Mammary epithelial cell (primary cell): ENCODE measurements at regions not wholly inside any gene's neighbourhood (a gene's known extent, or its start where the extent isn't known, plus 50 kb on each side); places are given as distances from the start of the nearest gene placed in this dataset.

Experiments
- EZH2 ChIP-seq: IDR thresholded peaks from 2 replicates; pipeline ENCODE4 v1.6.1; 2012; ENCODE audit warnings: low read length, inconsistent platforms, borderline replicate concordance
- TF ChIP-seq, protein P1 (sequence below), 2 donors: IDR thresholded peaks in 1 of 2; conservative IDR thresholded peaks in 1 of 2; 2 replicates each; pipeline ENCODE4 v1.5.1; 2011 to 2012; ENCODE audit warnings: inconsistent platforms in 2 of 2, low read length in 2 of 2, mild to moderate bottlenecking in 2 of 2, control low read depth in 1 of 2, low read depth in 1 of 2; ENCODE audit not compliant: insufficient read depth in 1 of 2; ENCODE audit errors: extremely low read depth in 1 of 2

DNA sequence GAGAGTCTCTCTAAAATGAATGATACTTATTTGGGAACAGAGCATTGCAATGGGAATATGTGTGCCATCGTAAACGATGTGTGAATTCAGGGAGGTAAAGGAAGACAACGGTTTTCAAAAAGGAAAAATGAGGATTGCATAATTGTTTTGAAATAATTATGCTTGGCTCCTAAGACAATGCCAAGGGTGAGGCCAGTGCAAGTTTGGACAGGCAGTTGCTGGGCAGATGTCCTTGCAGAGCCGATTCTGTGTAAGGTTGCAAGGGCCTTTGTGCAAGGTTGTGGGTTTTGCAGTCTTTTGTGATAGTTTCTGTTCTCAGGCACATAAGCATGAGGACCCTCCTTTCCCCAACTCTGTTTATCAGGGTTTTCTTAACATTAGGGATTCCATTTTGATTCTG lies 70.0 kb upstream of the ZNF236 start:
- TF ChIP-seq, protein P1, sequence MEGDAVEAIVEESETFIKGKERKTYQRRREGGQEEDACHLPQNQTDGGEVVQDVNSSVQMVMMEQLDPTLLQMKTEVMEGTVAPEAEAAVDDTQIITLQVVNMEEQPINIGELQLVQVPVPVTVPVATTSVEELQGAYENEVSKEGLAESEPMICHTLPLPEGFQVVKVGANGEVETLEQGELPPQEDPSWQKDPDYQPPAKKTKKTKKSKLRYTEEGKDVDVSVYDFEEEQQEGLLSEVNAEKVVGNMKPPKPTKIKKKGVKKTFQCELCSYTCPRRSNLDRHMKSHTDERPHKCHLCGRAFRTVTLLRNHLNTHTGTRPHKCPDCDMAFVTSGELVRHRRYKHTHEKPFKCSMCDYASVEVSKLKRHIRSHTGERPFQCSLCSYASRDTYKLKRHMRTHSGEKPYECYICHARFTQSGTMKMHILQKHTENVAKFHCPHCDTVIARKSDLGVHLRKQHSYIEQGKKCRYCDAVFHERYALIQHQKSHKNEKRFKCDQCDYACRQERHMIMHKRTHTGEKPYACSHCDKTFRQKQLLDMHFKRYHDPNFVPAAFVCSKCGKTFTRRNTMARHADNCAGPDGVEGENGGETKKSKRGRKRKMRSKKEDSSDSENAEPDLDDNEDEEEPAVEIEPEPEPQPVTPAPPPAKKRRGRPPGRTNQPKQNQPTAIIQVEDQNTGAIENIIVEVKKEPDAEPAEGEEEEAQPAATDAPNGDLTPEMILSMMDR (conservative IDR thresholded peaks at IDR 0.05 in 1 of 2, IDR thresholded peaks at IDR 0.05 in 1 of 2; ENCODE audit: extremely low read depth in 1 of 2, insufficient read depth in 1 of 2, low read depth in 1 of 2, low read length in 2 of 2), result no peak
- no peak for TF ChIP-seq EZH2
